GM19043 (cell line): ENCODE measurements at regions not wholly inside any gene's neighbourhood (a gene's known extent, or its start where the extent isn't known, plus 50 kb on each side); places are given as distances from the start of the nearest gene placed in this dataset.

Source experiments
- ATAC-seq: cut with Tn5 transposase; IDR thresholded peaks from one replicate; pipeline ENCODE4 v1.9.1; 2021; ENCODE audit warnings: low read depth; ENCODE audit not compliant: unreplicated experiment

GRCh38 chr2:8514796-8515758 lies 166.8 kb upstream of the ID2 start:
- ATAC-seq, result peak; percentile 62

DNA sequence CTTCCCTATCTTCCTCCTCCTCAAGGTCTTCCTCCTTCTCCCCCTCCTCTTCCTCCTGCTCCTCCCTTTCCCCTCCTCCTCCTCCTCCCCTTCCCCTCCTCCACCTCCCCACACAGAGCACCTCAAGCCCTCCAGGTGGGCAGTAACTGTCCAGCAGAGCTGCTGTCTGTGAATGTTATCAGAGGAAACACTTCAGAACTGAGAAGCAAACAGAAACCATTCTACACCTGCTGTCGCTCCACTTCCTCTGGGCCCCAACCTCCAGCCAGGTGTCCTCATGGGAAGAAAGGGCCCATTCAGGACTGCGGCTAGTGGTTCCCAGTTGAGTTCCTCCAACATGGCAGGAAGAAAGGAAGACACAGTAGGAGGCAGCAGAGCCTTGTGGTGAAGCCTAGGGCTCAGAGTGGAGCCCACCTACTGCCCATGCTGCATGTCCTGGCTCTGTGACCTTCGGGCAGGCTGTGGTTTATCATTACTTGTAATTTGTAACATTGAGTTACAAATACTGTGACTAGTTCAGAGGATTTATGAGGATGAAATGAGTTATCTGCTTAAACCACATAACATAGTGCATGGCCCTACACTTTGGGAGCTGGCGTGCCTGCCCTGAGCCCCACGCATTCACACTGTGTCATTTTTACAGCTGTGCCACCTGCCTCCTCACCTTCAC lies 165.9 kb upstream of the ID2 start:
- peak; percentile 34 for ATAC-seq

DNA sequence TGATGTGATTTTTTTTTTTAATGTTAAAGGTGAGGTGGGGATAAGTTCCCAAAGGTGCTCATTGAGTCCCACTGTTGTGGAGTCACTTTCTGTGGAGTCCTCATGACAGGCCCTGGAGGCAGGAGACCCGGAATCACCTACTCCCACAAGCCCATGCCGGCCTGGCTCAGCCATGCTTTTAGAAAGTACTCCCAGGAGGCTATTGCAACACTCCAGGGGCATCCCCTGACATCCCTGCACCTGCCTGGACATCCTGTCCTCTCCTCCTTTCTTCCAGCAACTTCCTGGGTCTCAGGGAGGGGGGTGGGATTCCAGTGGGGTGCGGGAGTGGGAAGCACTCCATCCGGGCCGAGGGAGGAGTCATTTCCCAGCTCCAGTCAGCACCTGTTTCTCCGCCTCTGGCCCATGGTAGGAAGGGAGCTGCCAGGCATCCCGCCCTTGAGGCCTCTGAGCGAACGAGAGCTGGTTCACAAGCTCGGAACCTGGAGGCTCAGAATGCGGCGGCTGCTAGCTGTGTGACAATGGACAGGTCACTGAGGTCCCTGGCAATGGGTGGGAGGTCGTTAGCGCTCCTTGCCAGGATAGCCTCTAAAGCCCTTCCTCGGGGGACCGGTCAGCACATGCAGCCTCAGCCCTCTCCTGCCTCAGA lies 163.9 kb upstream of the ID2 start:
- ATAC-seq, result no peak

DNA sequence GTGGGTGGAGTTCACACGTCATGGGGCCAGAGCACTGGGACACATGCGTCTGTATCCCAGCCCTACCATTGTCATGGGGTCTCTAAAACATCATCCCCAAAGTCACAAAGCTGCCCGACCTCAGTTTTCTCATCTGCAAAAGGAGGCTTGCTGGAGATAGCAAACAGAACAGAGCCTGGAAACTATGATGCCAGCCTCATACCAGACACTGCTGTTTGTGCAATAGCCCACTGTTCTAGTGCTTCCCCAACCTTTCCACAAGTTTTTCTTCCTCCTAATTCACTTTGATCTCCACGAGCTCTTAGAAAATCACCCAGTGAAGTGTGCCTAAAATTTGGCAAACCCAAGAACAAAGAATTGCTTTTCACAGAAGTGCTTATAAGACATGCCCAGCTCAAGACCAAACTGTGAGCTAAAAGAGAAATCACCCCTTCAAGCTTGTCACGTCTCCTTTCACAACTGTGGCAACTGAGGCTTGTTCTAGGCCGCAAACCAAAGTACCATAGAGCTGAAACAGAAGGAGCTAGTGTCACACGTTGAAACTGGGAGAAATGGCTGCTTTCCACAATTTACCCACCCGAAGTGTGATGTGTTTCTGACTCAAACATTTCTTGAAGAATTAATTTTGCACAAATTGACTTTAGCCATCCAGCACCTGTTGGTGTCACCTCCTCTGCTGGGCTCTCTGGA lies 162.7 kb upstream of the ID2 start:
- ATAC-seq, result no peak

DNA sequence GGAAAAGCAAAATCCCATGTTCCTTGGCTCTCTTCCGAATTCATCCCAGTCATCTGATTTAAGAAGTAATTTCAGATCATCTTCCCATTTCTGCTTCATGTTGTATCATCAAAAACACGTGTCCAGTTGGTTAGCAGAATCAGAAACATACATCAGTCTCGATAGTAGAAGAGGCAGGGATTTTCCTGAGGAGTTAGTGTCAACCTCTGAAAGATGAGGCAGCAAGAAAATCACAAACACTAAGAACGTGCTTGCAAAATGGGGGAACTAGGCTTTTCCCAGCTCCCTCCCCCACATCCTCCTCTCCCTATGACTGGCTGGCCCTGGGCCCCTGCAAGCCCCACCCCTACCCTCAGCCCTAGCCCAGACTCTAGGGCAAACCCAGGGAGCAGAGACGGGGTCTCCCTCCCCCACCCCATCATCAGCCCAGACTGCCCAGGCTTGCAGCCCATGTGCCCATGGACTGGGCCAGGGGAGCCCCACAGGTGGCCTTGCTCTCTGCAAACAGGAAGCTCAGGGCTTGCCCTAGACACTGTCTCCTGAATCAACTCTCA lies 161.0 kb upstream of the ID2 start:
- no peak for ATAC-seq

- ATAC-seq, result no peak
Measured at GRCh38 chr2:8522687-8523086, 159.2 kb upstream of the ID2 start.

DNA sequence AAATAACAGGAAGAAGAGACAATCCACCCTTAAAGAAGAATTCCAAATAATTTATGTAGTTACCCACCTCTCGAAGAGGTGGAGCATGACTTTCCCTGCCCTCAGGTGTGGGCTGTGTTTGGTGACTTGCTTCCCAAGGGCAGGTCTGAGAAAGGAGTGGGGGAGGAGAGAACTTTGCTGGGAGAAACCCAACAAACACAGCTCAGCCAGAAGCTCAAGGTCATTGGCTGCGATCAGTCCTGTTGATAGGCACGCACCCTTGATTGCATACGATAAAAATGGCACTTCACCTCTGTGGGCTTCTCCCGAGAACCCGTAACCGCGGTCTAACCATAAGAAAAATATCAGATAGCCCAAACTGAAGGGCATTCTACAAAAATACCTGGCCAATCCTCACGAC lies 157.5 kb upstream of the ID2 start:
- no peak for ATAC-seq

- ATAC-seq, result no peak
Measured at GRCh38 chr2:8524823-8525222, 157.0 kb upstream of the ID2 start.

- ATAC-seq, result no peak
Measured at GRCh38 chr2:8525236-8525581, 156.6 kb upstream of the ID2 start.

GRCh38 chr2:8525582-8526402 lies 156.1 kb upstream of the ID2 start:
- peak; percentile 59 for ATAC-seq

- no peak for ATAC-seq
Measured at GRCh38 chr2:8526403-8526696, 155.5 kb upstream of the ID2 start.

- ATAC-seq, result no peak
Measured at GRCh38 chr2:8527031-8527430, 154.8 kb upstream of the ID2 start.

DNA sequence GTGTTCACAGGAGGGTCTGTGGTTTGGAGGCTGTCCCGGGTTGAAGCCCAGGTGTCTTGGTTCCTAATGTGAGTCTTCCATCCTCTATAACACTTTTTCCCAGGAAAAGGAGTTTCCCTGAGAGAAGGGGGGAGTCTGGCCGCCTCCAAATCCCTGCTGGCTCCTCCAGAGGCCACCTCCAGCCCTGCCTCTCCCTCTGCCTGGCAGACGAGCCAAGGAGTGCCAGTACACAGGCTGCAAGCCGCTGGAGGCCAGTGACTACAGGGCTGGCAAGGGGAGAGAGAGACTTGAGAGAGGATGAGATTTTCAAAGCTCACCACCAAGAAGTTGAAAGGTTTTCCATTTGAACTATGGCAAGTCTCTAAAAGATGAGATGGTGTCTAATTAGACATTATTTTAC lies 154.2 kb upstream of the ID2 start:
- no peak for ATAC-seq

DNA sequence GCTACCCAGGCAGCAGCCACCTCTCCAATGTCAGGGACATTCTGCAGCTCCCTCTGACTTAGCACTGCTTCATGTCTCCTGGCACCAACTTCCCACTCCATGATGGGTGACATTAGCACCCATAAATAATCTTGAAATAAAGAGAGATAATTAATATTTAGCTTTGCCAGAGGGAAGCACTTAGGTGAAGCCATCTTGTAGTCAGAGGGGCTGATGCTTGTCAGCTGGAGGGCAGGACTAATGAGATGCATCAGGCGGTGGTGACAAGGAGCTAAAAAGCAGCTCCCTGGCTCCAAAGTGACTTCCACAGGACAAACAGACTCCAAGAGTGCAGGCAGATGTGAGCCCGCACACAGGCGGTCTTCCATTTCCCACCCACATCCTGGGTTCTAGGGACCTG lies 153.0 kb upstream of the ID2 start:
- ATAC-seq, result no peak

- ATAC-seq, result no peak
Measured at GRCh38 chr2:8529706-8530277, 152.1 kb upstream of the ID2 start.

- no peak for ATAC-seq
Measured at GRCh38 chr2:8531481-8531880, 150.4 kb upstream of the ID2 start.

DNA sequence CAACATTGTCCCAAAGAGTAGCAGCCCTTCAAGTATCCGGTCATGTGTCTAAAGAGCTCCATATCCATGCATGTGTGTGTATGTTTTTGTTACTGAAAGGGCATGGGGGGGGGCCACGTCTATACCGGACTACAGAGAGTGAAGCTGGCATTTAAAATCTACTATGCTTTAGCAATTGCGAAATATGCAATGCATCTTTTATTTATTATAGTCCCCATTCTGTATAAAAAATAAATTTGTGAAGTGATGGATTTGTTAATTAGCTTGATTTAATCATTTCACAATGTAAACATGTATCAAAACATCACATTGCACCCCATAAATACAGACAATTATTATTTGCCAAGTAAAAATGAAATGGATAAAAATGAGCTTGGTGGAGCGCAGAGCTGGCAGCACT lies 149.4 kb upstream of the ID2 start:
- no peak for ATAC-seq

DNA sequence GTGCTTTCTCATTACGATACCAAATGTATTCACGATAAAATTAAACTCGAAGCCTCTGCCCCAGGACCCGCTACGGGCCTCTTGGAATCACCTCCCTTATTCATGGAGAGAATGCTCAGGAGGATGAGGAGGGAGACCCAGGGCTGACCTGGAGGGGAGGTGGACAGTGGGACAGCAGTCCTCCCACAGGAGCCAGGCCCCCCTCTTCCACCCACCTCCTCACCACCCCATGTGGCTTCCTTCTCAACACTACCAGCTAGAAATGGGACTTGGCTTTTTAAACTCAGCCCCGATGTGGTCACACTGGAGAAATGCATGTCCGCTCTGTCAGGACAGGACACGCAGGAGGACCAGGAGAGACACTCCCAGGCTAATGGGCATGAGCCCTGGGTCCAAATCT lies 147.9 kb upstream of the ID2 start:
- ATAC-seq, result no peak

GRCh38 chr2:8534386-8534728 lies 147.5 kb upstream of the ID2 start:
- no peak for ATAC-seq
